Osteoblast (primary cell): ENCODE measurements at regions not wholly inside any gene's neighbourhood (a gene's known extent, or its start where the extent isn't known, plus 50 kb on each side); places are given as distances from the start of the nearest gene placed in this dataset.

Experiments used
- DNase-seq: peaks from one replicate; pipeline ENCODE4 v3.0.0; 2011; ENCODE audit warnings: low spot score, mixed read lengths; ENCODE audit not compliant: insufficient read length; ENCODE audit errors: missing footprints
- H2AFZ ChIP-seq: 2 replicates; pipeline ENCODE4 v1.6.0; 2011; ENCODE audit warnings: mild to moderate bottlenecking, low read length
- H3K27ac ChIP-seq: 2 replicates; pipeline ENCODE4 v1.5.1; 2011; ENCODE audit warnings: mild to moderate bottlenecking, low read depth, low read length, moderate library complexity
- H3K27me3 ChIP-seq: 2 replicates; pipeline ENCODE4 v1.6.0; 2012; ENCODE audit warnings: mild to moderate bottlenecking, control low read depth, inconsistent platforms, low read length, moderate library complexity; ENCODE audit not compliant: insufficient read depth
- H3K36me3 ChIP-seq: 2 replicates; pipeline ENCODE4 v1.5.1; 2011; ENCODE audit warnings: mild to moderate bottlenecking, low read length, control low read depth, moderate library complexity; ENCODE audit not compliant: insufficient read depth
- H3K4me1 ChIP-seq: 2 replicates; pipeline ENCODE4 v1.5.1; 2011; ENCODE audit warnings: mild to moderate bottlenecking, low read length, control low read depth, moderate library complexity; ENCODE audit not compliant: insufficient read depth
- H3K4me2 ChIP-seq: 2 replicates; pipeline ENCODE4 v1.6.0; 2011; ENCODE audit warnings: mild to moderate bottlenecking, low read length; ENCODE audit not compliant: insufficient read depth
- H3K4me3 ChIP-seq: fragments of 200-600 bp; sonication (generic); 3 replicates; pipeline ENCODE4 v1.5.1; 2012; ENCODE audit warnings: mild to moderate bottlenecking, low read length, inconsistent platforms; ENCODE audit not compliant: insufficient read depth
- H3K79me2 ChIP-seq: 2 replicates; pipeline ENCODE4 v1.6.0; 2012; ENCODE audit warnings: mild to moderate bottlenecking, low read length, control low read depth, inconsistent platforms; ENCODE audit not compliant: insufficient read depth
- H3K9me3 ChIP-seq: 2 replicates; pipeline ENCODE4 v1.5.1; 2011; ENCODE audit warnings: low read depth, low read length, control low read depth
- H4K20me1 ChIP-seq: 2 replicates; pipeline ENCODE4 v1.6.0; 2012; ENCODE audit warnings: mild to moderate bottlenecking, low read length, control low read depth; ENCODE audit not compliant: insufficient read depth
- CTCF ChIP-seq: IDR thresholded peaks from 2 replicates; pipeline ENCODE4 v1.5.1; 2011; ENCODE audit warnings: mild to moderate bottlenecking, low read depth, low read length, moderate library complexity; ENCODE audit errors: extremely low read depth

- H3K4me1 ChIP-seq: no peaks in the 10 kb centered on the region
- no peak overlapping the region for H3K4me3 ChIP-seq
- no peak overlapping the region for H3K27ac ChIP-seq
- no peak overlapping the region for H3K4me2 ChIP-seq
- no peaks in the 10 kb centered on the region for H3K27me3 ChIP-seq
- no peaks in the 10 kb centered on the region for H3K9me3 ChIP-seq
- H3K79me2 ChIP-seq: no peaks in the 10 kb centered on the region
- no peak for DNase-seq
- H2AFZ ChIP-seq: no peak overlapping the region
- H3K36me3 ChIP-seq: no peaks in the 10 kb centered on the region
- no peaks in the 10 kb centered on the region for H4K20me1 ChIP-seq
- no peak for TF ChIP-seq CTCF
Observed at GRCh38 chr20:24747010-24747712, 201.9 kb upstream of the CST7 start.

GRCh38 chr20:24747881-24748595 is 201.0 kb upstream of the CST7 start:
- DNase-seq: no peak
- Histone ChIP-seq H3K9me3 (no peaks in the 10 kb centered on the region), H3K4me2 (no peak overlapping the region), H3K4me1 (no peaks in the 10 kb centered on the region), H3K36me3 (no peaks in the 10 kb centered on the region), H3K79me2 (no peaks in the 10 kb centered on the region), H3K27ac (no peak overlapping the region), H3K27me3 (no peaks in the 10 kb centered on the region), H3K4me3 (no peak overlapping the region), H4K20me1 (no peaks in the 10 kb centered on the region), H2AFZ (no peak overlapping the region)
- TF ChIP-seq CTCF: no peak

GRCh38 chr20:24751551-24751950 is 197.5 kb upstream of the CST7 start:
- Histone ChIP-seq H3K4me3 (no peak overlapping the region), H3K9me3 (no peaks in the 10 kb centered on the region), H3K4me1 (no peaks in the 10 kb centered on the region), H3K79me2 (no peaks in the 10 kb centered on the region), H3K27ac (no peak overlapping the region), H3K36me3 (no peaks in the 10 kb centered on the region), H4K20me1 (no peaks in the 10 kb centered on the region), H2AFZ (no peak overlapping the region), H3K4me2 (no peak overlapping the region), H3K27me3 (no peaks in the 10 kb centered on the region)
- TF ChIP-seq CTCF: no peak
- DNase-seq: no peak

DNA sequence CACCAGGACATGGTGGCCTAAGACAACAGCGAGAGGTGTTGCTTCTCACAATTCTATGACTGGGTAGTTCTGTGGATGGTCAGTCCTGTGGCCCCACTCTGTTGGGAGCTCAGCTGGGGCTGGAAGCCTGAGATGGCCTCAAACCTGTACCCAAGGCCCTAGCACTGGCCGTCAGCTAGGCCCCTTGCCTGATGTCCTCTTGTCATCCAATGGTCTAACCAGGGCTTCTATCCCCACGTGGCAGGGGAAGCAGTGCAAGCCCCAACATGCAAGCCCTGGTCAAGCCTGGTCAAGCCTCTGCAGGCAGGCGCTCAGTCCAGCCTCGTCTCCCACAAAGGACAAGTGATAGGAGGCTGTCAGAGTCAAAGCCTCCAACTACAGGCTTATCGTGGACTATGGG is 196.5 kb upstream of the CST7 start:
- H3K27me3 ChIP-seq: no peaks in the 10 kb centered on the region
- H2AFZ ChIP-seq: no peak overlapping the region
- H3K9me3 ChIP-seq: no peaks in the 10 kb centered on the region
- H3K4me2 ChIP-seq: no peak overlapping the region
- DNase-seq: no peak
- H4K20me1 ChIP-seq: no peaks in the 10 kb centered on the region
- H3K36me3 ChIP-seq: no peaks in the 10 kb centered on the region
- no peaks in the 10 kb centered on the region for H3K4me1 ChIP-seq
- no peak for TF ChIP-seq CTCF
- no peaks in the 10 kb centered on the region for H3K79me2 ChIP-seq
- no peak overlapping the region for H3K27ac ChIP-seq
- no peak overlapping the region for H3K4me3 ChIP-seq
